PC-9 (cell line): ENCODE measurements at regions not wholly inside any gene's neighbourhood (a gene's known extent, or its start where the extent isn't known, plus 50 kb on each side); places are given as distances from the start of the nearest gene placed in this dataset.

Experiments used
- BruUV-seq: library from RNA; stranded (reverse); fragments of 400-500 nt; replicated peaks from 2 replicates; lab custom pipeline; 2021; lab: Mats Ljungman, UMichigan
- CTCF ChIA-PET: fragments of 300-600 bp; sonication (Branson Sonifier 250); formaldehyde crosslinking; loops from one replicate; lab custom pipeline; 2022; ENCODE audit warnings: antibody characterized with exemption; lab: Charles Lee
- POLR2A ChIA-PET: fragments of 300-600 bp; sonication (Branson Sonifier 250); formaldehyde crosslinking; loops from one replicate; lab custom pipeline; 2022; ENCODE audit warnings: antibody characterized with exemption; ENCODE audit not compliant: unreplicated experiment; lab: Charles Lee
- DNase-seq, 2 experiments: peaks; one replicate each; pipeline versions ENCODE4 v3.0.0 to v3.0.0-alpha.2; 2015 to 2022; ENCODE audit warnings: mixed read lengths in 1 of 2
- H2AFZ ChIP-seq: fragments of 200-600 bp; sonication (generic); 2 replicates; pipeline ENCODE4 v1.8.1; 2017; ENCODE audit warnings: antibody characterized with exemption
- H3F3A ChIP-seq: fragments of 200-600 bp; sonication (generic); 2 replicates; pipeline ENCODE4 v1.8.1; 2017; ENCODE audit warnings: antibody characterized with exemption, mild to moderate bottlenecking, low read depth; ENCODE audit not compliant: insufficient read depth
- H3K27ac ChIP-seq: fragments of 200-600 bp; sonication (generic); 2 replicates; pipeline ENCODE4 v1.6.1; 2016; ENCODE audit warnings: mixed run types
- H3K27me3 ChIP-seq: fragments of 200-600 bp; sonication (generic); 2 replicates; pipeline ENCODE4 v1.6.1; 2016; ENCODE audit warnings: low read depth, mixed run types; ENCODE audit not compliant: insufficient read depth
- H3K36me3 ChIP-seq: fragments of 200-600 bp; sonication (generic); 2 replicates; pipeline ENCODE4 v1.6.1; 2016; ENCODE audit warnings: low read depth, mixed run types
- H3K4me1 ChIP-seq: fragments of 200-600 bp; sonication (generic); replicated peaks from 2 replicates; pipeline ENCODE4 v1.6.1; 2016; ENCODE audit warnings: mixed run types; ENCODE audit not compliant: insufficient read depth
- H3K4me2 ChIP-seq: fragments of 200-600 bp; sonication (generic); 2 replicates; pipeline ENCODE4 v1.6.1; 2017; ENCODE audit warnings: mixed run types
- H3K4me3 ChIP-seq: fragments of 200-600 bp; sonication (generic); 2 replicates; pipeline ENCODE4 v1.6.1; 2016; ENCODE audit warnings: mixed run types
- H3K79me2 ChIP-seq: fragments of 200-600 bp; sonication (generic); 2 replicates; pipeline ENCODE4 v1.6.1; 2017; ENCODE audit warnings: low read depth, mixed run types
- H3K9me2 ChIP-seq: fragments of 200-600 bp; sonication (generic); 2 replicates; pipeline ENCODE4 v1.8.1; 2017; ENCODE audit warnings: mild to moderate bottlenecking; ENCODE audit not compliant: insufficient read depth
- H3K9me3 ChIP-seq: fragments of 200-600 bp; sonication (generic); 2 replicates; pipeline ENCODE4 v1.8.1; 2016; ENCODE audit warnings: low read depth; ENCODE audit not compliant: insufficient read depth
- H4K20me1 ChIP-seq: fragments of 200-600 bp; sonication (generic); 2 replicates; pipeline ENCODE4 v1.8.1; 2017; ENCODE audit not compliant: insufficient read depth
- CTCF ChIP-seq: fragments of 200-600 bp; sonication (generic); conservative IDR thresholded peaks from 2 replicates; pipeline ENCODE4 v1.6.1; 2017; ENCODE audit warnings: mixed run types, antibody characterized with exemption, mild to moderate bottlenecking, moderate library complexity
- EZH2 ChIP-seq: fragments of 200-600 bp; sonication (generic); IDR thresholded peaks from 2 replicates; pipeline ENCODE4 v1.8.0; 2017; ENCODE audit warnings: antibody characterized with exemption, low read depth
- intact Hi-C: fragments of 100-400 bp; cut with micrococcal nuclease; formaldehyde crosslinking; loops from one replicate; pipeline ENCODE4 v1.10.0; 2022; ENCODE audit not compliant: unreplicated experiment

- no peaks in the 10 kb centered on the region for H3K9me3 ChIP-seq
- H3K36me3 ChIP-seq: no peaks in the 10 kb centered on the region
- H4K20me1 ChIP-seq: no peaks in the 10 kb centered on the region
- H2AFZ ChIP-seq: no peak overlapping the region
- no TSS peak for BruUV-seq
- peak overlapping the region; percentile 12; the same call in 1 of the 2 replicates for H3K4me2 ChIP-seq
- H3K9me2 ChIP-seq: no peaks in the 10 kb centered on the region
- H3K27ac ChIP-seq: peak overlapping the region; percentile 41; the same call in 1 of the 2 replicates
- H3F3A ChIP-seq: peaks cover 6% of the 10 kb centered on the region; the same call in 1 of the 2 replicates
- CTCF ChIA-PET: no interaction called here
- peak; percentile 35 to 86 for DNase-seq
- intact Hi-C loops: no loop called here
- peaks cover 12% of the 10 kb centered on the region for H3K4me1 ChIP-seq
- no peaks in the 10 kb centered on the region for H3K27me3 ChIP-seq
- POLR2A ChIA-PET: no interaction called here
- no peak overlapping the region for H3K4me3 ChIP-seq
- no peak for TF ChIP-seq EZH2
- TF ChIP-seq CTCF: no peak
- H3K79me2 ChIP-seq: no peaks in the 10 kb centered on the region
Observed at GRCh38 chr2:14735696-14736095, 103.2 kb downstream of the LRATD1 start.

GRCh38 chr2:14737201-14737600 lies 104.7 kb downstream of the LRATD1 start:
- intact Hi-C loops: no loop called here
- Histone ChIP-seq H4K20me1 (no peaks in the 10 kb centered on the region), H3K9me2 (no peaks in the 10 kb centered on the region), H3K27ac (no peak overlapping the region), H2AFZ (no peak overlapping the region), H3K4me2 (no peak overlapping the region), H3K27me3 (no peaks in the 10 kb centered on the region), H3K79me2 (no peaks in the 10 kb centered on the region), H3F3A (peaks cover 6% of the 10 kb centered on the region; the same call in 1 of the 2 replicates), H3K36me3 (no peaks in the 10 kb centered on the region), H3K9me3 (peaks cover 5% of the 10 kb centered on the region; the same call in 1 of the 2 replicates), H3K4me1 (peaks cover 12% of the 10 kb centered on the region), H3K4me3 (no peak overlapping the region)
- ChIA-PET POLR2A (interaction anchor here (0.6 kb wide), 1 partner anchor 815 kb away, joined by 4 read pairs; no protein-coding TSS in a partner anchor), CTCF (no interaction called here)
- DNase-seq: no peak
- TF ChIP-seq EZH2 (no peak), CTCF (no peak)
- BruUV-seq: no TSS peak

GRCh38 chr2:14743861-14744260 lies 111.3 kb downstream of the LRATD1 start:
- Histone ChIP-seq H4K20me1 (no peaks in the 10 kb centered on the region), H3K27me3 (no peaks in the 10 kb centered on the region), H3K4me3 (no peak overlapping the region), H3K4me2 (no peak overlapping the region), H3K36me3 (no peaks in the 10 kb centered on the region), H3K4me1 (peaks cover 10% of the 10 kb centered on the region; the same call in 1 of the 2 replicates), H3K27ac (no peak overlapping the region), H3F3A (peaks cover 8% of the 10 kb centered on the region; the same call in 1 of the 2 replicates), H3K9me3 (peaks cover 11% of the 10 kb centered on the region), H3K79me2 (no peaks in the 10 kb centered on the region), H2AFZ (no peak overlapping the region), H3K9me2 (no peaks in the 10 kb centered on the region)
- DNase-seq: peak in 1 of 2 experiments; percentile 44
- POLR2A ChIA-PET: no interaction called here
- intact Hi-C loops: no loop called here
- TF ChIP-seq EZH2: no peak
- no peak for TF ChIP-seq CTCF
- BruUV-seq: no TSS peak
- CTCF ChIA-PET: no interaction called here
